ENCODE measurements at regions not wholly inside any gene's neighbourhood (a gene's known extent, or its start where the extent isn't known, plus 50 kb on each side); places are given as distances from the start of the nearest gene placed in this dataset.

- TF ChIP-seq CTCF (IDR thresholded peaks at IDR 0.05; ENCODE audit: borderline replicate concordance, insufficient read depth, low read depth, low read length), result no peak
- H3K4me3 ChIP-seq (ENCODE audit: low read depth, low read length), result no peak overlapping the region
Observed at GRCh38 chr5:133824661-133825254, 143.7 kb downstream of the C5orf15 start.

DNA sequence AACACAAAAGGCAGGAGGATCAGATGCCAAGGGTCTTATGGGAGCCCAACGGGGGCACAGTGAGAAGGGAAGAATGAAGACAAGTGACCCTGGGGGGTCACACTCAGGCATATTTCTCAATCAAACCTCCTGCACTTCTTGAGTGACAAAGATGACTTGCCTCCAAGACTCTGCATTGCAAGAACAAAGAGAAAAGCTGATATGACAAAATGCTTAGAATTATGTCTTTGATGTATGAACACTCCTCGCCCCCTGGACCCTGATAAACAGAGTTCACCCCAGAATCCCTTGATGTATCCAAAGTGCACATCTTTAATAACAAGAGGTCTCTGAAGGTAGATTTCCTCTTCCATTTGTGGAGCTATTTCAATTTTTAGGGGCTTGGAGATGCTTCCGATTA lies 146.5 kb downstream of the C5orf15 start:
- no peak for TF ChIP-seq CTCF (IDR thresholded peaks at IDR 0.05; ENCODE audit: borderline replicate concordance, insufficient read depth, low read depth, low read length)
- no peak overlapping the region for H3K4me3 ChIP-seq (ENCODE audit: low read depth, low read length)

GRCh38 chr5:133821311-133821741 lies 147.1 kb downstream of the C5orf15 start:
- no peak overlapping the region for H3K4me3 ChIP-seq (ENCODE audit: low read depth, low read length)
- no peak for TF ChIP-seq CTCF (IDR thresholded peaks at IDR 0.05; ENCODE audit: borderline replicate concordance, insufficient read depth, low read depth, low read length)

DNA sequence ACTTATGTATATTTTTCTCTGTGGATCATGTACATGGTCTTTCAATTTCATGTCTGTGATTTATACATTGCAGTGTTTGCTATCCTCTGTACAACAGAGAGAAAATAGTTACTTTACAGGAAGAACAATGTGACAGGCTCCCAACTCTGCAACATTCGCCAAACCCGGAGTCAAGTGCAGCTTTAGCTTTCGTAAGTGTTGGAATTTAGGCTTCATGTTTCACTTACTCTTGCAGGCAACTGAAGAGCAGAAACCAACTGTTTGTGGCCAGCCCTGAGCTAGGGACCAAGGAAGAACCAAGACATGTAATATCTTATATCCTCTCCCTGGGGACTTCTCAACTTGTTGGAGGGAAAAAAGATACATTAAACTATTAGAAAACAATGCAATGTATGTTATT lies 147.9 kb downstream of the C5orf15 start:
- no peak for TF ChIP-seq CTCF (IDR thresholded peaks at IDR 0.05; ENCODE audit: borderline replicate concordance, insufficient read depth, low read depth, low read length)
- H3K4me3 ChIP-seq (ENCODE audit: low read depth, low read length), result no peak overlapping the region

DNA sequence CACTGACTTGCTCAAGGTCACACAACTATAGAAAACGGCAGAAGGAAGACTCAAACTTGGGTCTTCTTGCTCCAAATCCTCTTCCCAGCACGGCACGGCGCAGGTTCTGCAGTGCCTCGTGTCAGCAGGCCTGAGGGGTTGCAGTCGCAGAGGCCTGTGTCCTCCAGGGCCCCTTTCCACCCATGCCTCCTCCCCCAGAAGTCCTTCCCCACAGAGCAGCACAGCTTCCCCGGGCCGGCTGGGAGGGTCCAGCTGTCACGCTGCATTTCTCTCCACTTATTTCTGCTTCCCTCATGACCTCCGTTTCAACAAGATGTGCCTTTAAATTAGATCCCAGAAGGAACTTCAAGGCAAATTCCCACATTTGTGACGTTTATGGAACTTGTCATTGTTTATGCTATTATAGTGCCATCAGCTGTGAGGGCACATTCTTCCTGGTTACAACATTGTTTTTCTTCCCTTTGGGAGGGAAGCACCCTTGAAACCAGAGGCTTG lies 148.4 kb downstream of the C5orf15 start:
- H3K4me3 ChIP-seq (ENCODE audit: low read depth, low read length), result no peak overlapping the region
- no peak for TF ChIP-seq CTCF (IDR thresholded peaks at IDR 0.05; ENCODE audit: borderline replicate concordance, insufficient read depth, low read depth, low read length)

GRCh38 chr5:133818869-133819600 lies 149.4 kb downstream of the C5orf15 start:
- no peak overlapping the region for H3K4me3 ChIP-seq (ENCODE audit: low read depth, low read length)
- TF ChIP-seq CTCF (IDR thresholded peaks at IDR 0.05; ENCODE audit: borderline replicate concordance, insufficient read depth, low read depth, low read length), result no peak

GRCh38 chr5:133818031-133818431 lies 150.4 kb downstream of the C5orf15 start:
- no peak for TF ChIP-seq CTCF (IDR thresholded peaks at IDR 0.05; ENCODE audit: borderline replicate concordance, insufficient read depth, low read depth, low read length)
- no peak overlapping the region for H3K4me3 ChIP-seq (ENCODE audit: low read depth, low read length)

Measured in GM12875 (cell line).